GM12872 (cell line): ENCODE measurements at regions not wholly inside any gene's neighbourhood (a gene's known extent, or its start where the extent isn't known, plus 50 kb on each side); places are given as distances from the start of the nearest gene placed in this dataset.

Experiments used
- TF ChIP-seq, protein P1 (sequence below): IDR thresholded peaks from 3 replicates; pipeline ENCODE4 v1.5.1; 2011; ENCODE audit warnings: low read depth, mild to moderate bottlenecking, low read length, moderate library complexity; ENCODE audit not compliant: insufficient read depth

DNA sequence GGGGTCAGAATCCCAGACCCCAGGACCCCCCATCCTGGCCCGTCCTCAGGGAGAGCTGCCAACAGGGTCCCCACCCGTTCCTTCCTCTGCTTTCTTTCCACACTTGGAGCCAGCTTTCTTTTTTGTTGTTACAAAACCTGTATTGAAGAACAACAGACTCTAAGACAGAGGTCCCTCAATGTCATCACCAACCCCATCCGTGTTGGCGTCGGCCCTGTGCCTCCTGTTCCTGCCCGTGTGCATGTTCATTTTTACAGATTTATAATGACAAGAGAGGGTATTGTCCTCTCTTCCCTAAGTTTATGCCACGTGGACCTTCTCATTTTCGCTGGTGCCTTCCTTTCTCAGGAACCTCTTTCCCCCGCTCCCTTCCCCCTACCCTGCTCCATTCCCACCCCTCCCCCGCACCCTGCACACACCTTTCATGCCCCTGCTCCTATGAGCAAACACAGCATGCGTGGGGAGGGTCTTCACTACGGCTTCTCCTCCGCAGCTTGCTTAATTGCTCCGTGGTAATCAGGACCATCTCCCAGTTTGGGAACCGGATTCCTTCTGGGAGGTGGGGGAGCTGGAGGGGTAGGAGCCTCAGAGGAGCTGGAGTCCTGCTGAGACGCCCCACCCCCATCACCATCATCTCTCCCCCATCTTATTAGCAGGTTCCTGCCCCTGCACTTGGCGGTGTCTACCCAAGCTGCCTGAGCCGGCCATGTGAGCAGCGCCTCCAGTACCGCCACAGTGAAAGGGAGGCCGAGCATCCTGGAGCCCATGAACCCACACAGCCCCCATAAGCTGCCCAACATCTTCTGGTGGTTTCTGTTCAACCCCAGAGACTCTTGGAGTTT, 88.0 kb upstream of the INSIG1 start:
- TF ChIP-seq, protein P1, sequence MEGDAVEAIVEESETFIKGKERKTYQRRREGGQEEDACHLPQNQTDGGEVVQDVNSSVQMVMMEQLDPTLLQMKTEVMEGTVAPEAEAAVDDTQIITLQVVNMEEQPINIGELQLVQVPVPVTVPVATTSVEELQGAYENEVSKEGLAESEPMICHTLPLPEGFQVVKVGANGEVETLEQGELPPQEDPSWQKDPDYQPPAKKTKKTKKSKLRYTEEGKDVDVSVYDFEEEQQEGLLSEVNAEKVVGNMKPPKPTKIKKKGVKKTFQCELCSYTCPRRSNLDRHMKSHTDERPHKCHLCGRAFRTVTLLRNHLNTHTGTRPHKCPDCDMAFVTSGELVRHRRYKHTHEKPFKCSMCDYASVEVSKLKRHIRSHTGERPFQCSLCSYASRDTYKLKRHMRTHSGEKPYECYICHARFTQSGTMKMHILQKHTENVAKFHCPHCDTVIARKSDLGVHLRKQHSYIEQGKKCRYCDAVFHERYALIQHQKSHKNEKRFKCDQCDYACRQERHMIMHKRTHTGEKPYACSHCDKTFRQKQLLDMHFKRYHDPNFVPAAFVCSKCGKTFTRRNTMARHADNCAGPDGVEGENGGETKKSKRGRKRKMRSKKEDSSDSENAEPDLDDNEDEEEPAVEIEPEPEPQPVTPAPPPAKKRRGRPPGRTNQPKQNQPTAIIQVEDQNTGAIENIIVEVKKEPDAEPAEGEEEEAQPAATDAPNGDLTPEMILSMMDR = no peak

DNA sequence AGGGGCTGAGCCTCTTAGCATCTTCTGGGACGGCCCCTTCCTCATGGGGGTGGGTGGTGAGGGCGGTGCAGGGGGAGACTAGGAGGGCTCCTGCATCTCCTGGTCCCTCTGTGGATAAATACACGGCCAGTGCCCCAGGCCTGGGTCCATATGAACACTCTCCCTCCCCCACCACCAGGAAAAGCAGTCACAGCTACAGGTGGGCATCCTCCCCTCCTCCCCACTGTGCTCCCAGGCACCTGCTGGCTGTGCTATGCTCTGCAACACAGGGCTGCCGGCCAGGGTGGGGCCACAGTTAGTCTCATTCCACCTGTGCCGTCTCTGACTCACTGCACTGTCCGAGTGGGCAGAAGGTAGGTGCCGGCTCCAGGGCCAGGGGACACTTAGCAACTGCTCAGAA, 87.3 kb upstream of the INSIG1 start:
- TF ChIP-seq, protein P1 = 0 out of 3 replicates have a peak, but pooled peaks have one; percentile 3

DNA sequence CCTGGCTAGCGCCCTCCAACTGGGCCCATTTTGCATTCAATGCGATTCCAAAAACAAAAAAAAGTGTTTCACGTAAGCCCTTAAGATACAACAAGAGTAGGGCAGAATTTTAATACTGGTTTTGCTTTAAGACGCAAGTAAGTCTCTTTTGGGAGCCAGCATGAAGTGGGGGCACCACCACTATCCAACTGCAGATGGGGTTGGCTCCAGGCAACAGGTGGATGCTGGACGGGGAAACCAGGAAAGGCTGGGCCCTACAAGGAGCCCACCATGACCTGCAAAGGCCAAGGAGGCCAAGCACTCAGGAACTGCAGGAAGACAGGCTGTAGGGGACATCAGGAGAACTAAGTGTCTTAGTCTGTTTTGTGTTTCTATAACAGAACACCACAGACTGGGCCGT, 86.5 kb upstream of the INSIG1 start:
- TF ChIP-seq, protein P1 = no peak

DNA sequence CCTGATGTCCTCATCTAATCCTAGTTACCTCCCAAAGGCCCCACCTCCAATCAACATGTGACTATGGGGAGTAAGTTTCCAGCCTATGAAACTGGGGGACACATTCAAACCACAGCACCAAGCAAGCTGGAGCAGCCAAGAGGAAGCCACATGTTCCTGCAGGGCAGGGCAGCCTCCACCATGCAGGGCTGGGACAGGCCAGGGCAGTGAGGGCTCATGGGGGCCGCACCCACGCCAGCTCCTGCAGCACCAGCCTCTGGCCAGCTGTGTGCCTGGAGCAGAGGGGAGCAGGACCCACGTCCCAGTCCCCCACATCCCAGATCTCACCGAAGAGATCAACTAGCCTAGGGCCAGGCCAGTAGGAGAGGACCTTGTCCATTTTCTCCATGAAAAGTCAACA, 85.9 kb upstream of the INSIG1 start:
- TF ChIP-seq, protein P1 = no peak

DNA sequence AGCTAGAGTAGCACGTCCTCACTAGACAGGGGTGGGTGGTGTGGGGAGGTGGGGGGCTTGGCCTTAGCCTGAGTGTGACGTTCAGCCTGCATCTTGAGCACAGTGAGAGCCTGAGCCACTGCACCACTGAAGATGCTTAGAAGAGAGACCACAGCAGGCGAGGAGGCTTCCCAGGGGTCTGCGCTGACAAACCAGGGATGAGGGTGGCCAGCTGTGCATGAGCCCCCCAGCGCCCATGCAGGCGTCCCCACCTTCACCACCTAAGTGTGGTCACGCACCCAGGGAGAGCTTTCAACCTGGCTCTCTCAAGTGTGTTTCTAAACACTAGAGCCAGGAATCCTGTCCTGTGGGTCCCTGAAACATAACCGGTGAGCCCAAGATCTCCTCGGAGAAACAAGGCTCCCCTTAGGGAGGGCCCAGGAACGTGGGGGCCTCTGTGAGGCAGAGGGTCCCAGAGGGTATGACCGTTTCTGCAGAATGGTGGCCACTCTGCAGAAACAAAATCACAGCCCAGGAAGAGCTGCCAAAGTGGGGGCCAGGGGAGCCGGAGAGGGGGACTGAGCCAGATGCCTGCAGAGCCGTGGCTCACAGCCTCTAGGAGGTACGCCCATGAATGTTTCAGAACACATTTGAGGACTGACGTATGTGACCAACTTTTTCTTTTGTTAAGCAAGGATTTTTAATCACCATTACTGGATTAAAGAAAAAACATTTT, 85.2 kb upstream of the INSIG1 start:
- TF ChIP-seq, protein P1 = no peak

DNA sequence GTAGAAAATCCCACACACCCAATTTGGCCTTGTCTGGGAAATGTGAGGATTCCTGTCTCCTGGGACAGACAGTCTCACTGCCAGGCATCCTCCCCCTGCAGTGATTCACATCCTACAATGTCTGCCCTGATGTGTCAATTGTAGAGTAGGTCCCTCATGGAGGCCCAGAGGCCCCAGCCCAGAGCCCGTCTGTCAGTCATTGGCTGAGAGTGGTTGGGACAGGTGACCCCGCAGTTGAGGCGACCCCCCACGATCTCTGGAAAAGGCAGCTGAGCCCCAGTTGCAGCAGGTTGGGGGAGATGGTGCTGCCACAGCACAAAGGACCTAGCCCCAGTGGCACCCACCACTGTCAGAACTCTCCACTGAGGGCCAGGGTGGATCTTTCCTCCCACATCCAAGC, 84.3 kb upstream of the INSIG1 start:
- TF ChIP-seq, protein P1 = no peak

DNA sequence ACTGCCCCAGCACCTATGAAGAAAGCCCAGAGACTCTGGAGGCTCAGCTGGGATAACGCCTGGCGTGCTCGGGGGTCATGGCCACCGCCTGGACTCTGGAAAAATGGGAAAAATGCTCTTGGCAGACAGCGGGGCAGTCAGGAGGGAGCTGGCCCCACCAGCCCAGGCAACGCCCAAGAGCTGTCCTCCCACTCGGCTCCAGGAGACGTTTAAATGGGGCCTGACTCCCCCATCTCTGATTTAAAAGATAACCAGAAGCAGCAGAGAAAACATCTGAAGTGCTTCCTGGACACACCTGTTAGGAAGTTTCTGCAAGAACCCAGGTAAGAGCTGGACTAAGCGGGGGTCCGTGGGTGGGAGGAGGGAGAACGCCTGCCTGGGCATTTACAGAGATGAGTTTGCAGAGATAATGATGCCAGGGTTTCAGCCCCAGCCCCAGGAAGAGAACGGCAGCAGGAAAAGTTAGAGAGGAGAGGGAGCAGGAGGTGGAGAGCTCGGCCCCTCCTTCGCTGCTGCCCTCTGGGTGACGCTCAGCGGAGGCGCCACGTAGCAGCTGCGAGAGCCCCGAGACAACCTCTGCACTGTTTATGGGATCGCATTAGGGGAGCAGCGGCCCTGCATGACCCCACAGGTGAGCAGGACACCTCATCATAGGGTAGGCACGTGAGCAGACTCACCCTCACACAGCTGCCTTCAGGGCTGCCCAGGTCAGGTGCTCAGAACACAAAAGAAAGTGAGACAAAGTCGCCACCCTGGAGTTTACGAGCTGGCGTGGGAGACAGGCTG, 83.5 kb upstream of the INSIG1 start:
- TF ChIP-seq, protein P1 = no peak
